NCI-H1417 treated with DMSO at 0.1 percent for 48 hours (cell line): ENCODE measurements at regions not wholly inside any gene's neighbourhood (a gene's known extent, or its start where the extent isn't known, plus 50 kb on each side); places are given as distances from the start of the nearest gene placed in this dataset.

Experiments used
- DNase-seq: peaks from one replicate; lab custom pipeline; 2025; lab: John Stamatoyannopoulos, UW

DNA sequence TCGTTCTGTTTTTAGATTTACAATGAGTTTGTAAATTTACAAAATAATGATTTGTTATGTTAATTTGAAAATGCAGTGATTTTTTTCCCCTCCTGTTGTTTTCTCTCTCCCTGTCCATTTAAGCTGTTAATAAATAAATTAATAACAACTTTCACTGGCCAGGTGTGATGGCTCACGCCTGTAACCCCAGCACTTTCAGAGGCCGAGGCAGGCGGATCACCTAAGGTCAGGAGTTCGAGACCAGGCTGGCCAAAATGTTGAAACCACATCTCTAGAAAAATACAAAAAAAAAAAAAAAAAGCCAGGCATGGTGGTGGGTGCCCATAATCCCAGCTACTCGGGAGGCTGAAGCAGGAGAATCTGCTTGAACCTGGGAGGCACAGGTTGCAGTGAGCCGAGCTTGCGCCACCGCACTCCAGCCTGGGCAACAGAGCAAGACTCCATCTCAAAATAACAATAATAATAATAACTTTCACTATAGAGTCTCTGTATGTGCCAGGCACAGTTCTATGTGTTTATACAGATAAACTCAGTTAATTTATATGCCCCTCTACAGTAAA lies 229.2 kb upstream of the ARGLU1 start:
- no peak for DNase-seq

DNA sequence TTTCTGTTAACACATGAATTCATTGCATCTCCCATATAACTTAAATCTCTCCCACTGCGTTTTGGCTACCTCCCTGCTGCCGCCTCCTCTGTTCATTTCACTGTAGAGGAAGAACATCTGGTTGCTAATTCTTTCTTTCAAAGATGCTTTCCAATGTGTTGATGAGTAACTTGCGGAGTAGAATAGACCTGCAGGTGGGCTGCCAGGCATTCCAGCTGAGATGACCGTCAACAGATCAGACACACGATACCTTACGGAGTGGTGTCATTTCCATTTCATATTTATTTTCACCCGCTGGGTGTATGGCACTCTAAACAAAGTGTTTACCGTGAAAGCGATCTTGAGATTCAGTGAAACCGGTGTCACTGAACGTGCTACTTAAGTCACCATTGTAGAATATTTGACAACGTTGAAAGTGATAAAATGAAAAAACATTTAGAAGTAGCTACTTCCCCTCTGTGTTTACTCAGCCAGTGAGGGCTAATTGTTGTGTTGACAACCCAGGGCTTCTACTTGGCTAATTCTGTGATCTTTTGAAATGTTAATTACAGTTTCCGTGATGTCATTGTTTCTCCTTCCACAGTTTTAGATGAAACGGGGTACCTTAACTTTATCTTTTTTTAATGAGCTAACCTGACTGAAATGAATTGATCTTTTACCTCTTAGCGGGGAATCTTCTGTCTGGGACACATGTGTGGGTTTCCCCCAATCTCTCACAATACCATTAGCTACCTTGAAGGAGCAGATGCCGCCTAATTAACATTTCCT lies 228.5 kb upstream of the ARGLU1 start:
- peak; percentile 5 for DNase-seq

DNA sequence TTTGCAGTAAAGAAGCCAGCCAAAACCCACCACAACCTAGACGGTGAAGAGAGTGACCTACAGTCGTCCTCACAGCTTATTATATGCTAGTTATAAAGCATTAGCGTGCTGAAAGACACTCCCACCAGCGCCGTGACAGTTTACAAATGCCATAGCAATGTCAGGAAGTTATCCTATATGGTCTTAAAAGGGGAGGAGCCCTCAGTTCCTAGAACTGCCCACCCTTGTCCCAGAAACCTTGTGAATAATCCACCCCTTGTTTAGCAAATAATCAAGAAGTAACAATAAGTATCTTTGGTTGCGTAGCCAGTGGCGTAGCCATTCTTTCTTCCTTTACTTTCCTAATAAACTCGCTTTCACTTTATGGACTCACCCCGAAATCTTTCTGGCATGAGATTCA lies 227.9 kb upstream of the ARGLU1 start:
- no peak for DNase-seq

DNA sequence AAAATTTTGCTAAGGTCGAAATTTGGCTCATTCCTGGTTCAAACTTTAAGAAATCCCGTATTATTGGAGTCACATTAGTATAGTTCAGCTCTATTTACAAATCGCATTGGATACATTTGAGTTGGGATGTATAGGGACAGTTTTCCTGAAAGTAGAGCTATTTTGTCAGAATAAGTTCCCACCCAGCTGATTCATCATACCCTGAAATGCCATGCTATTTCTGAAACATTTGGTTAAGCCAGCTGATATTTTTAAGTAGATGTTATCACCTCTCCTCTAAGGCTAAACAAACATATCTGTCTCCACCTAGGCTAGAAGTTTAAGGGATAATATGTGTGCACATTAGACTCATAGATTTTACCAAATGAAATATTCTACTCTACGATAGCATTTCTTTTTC lies 226.2 kb upstream of the ARGLU1 start:
- DNase-seq, result no peak

DNA sequence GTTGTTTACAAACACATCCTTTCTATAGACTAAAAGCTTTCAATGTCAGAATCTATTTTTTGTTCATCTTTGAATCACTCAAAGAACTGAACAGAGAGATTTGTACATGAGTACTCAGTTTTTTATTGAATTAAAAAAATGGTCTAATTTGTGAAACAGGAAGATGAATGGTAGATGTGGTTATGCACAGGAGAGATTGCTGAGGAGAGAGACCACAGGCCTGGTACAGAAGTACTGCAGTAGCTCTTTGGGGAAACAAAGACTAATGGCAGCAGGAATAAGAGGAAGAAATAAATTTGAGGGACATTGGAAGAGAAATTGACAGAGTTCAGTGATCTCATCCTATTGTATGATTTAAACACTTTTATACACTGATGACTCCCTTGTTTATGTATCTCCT lies 222.0 kb upstream of the ARGLU1 start:
- no peak for DNase-seq

GRCh38 chr13:106786006-106786563 lies 218.1 kb upstream of the ARGLU1 start:
- no peak for DNase-seq

GRCh38 chr13:106774621-106775020 lies 206.7 kb upstream of the ARGLU1 start:
- DNase-seq, result no peak

- no peak for DNase-seq
These were observed 204.2 kb upstream of the ARGLU1 start for GRCh38 chr13:106772006-106772601.

- DNase-seq, result no peak
These were observed 201.1 kb upstream of the ARGLU1 start for GRCh38 chr13:106768991-106769390.

GRCh38 chr13:106762708-106763107 lies 194.8 kb upstream of the ARGLU1 start:
- no peak for DNase-seq

- no peak for DNase-seq
These were observed 188.5 kb upstream of the ARGLU1 start for GRCh38 chr13:106756446-106756845.

- DNase-seq, result no peak
These were observed 187.6 kb upstream of the ARGLU1 start for GRCh38 chr13:106755542-106755941.

GRCh38 chr13:106753251-106753650 lies 185.3 kb upstream of the ARGLU1 start:
- DNase-seq, result no peak

GRCh38 chr13:106752584-106753170 lies 184.7 kb upstream of the ARGLU1 start:
- DNase-seq, result no peak

DNA sequence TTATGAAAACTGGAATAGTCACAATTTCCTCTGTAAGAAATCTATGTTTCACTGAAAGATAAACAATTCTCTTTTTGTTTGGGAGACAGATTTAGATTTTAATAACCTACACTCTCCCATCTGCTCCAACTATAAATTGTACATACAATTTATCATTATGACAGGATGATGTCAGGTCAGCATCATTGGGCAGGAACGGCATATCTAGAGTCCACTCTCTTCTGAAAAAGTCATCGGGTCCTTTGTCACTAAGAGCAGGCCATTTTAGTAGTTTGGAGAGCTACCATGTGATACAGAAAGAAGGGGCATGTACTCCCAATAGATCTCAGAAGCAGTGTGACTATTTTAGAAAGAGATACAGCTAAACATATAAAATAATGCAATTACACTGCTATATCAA lies 180.8 kb upstream of the ARGLU1 start:
- DNase-seq, result no peak

DNA sequence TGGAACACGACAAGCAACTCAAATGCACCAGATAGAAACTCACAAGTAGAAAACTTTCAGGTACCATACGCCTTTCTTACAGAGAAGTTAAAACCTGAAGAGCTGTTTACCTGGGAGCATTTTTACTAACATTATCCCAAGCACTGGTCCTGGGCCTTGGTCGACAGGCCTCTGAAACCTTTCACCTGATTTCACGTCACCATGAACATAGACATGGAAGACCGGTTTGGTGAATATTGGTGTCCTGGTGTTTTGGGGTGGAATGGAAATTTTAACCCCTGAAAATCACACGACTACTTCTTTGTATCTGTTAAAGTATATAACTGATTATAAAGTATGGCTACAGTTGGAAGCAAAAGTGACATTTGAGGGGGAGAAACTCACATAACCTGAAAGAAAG lies 176.6 kb upstream of the ARGLU1 start:
- DNase-seq, result no peak

DNA sequence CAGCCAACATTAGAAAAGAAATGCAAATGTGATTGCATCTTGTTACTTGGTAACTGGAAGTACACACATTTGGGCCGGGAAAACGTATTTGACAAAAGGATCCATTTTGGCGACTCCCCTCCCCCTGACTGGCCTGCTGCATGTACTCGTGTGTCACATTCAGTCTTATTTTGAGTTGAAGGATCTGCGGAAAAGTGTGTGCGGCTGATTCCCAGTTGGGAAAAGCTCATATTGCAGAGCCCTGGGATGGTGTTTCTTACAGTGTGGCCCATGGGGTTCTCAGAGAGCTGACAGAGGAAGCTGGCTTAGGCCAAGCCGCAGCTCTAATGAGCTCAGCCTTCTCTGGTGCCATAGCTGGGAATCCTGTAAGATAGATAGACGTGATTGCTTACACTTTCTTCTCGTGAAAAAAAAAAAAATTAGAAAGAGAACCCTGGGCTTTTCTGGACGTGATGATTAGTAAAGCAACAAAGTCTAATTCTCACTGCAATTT lies 170.3 kb upstream of the ARGLU1 start:
- no peak for DNase-seq

GRCh38 chr13:106736941-106737340 lies 169.0 kb upstream of the ARGLU1 start:
- no peak for DNase-seq

DNA sequence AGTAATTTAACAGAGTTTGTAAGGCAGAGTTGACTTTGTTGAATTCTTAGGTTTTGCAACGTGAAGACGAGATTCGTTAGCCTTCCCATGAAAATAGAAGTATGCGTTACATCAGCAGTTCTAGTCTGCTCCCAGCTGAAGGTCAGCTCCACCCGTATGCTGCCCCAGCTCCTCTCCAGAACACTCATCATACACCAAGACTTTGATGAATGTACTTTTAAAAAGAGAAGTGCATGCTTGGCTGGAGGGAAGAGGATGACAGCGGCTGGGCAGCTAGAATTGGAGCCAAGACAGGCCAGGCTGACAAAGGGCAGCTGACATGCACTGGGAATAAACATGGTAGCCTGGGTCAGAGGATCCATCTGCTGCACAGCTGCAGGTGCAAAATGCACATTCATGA lies 166.3 kb upstream of the ARGLU1 start:
- DNase-seq, result no peak

DNA sequence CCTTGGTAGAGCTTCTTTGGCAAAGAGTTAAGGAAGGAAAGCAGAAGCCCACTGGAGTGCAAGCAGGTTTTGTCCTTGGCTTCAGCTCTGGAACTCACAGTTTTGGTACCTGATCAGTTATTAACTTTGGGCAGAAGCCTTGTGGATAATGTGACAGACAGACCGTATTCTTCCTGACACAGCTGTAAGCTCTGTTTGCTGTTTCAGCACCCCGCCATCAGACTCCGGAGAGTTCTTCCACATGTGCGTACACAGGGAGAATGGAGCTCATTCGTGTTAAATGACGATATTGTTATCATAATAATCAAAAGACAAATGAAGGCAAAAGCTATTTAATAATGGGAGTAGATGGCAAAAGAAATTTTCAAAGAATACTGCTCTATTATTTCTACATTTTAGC lies 155.1 kb upstream of the ARGLU1 start:
- DNase-seq, result no peak

- no peak for DNase-seq
These were observed 154.7 kb upstream of the ARGLU1 start for GRCh38 chr13:106722620-106723019.

DNA sequence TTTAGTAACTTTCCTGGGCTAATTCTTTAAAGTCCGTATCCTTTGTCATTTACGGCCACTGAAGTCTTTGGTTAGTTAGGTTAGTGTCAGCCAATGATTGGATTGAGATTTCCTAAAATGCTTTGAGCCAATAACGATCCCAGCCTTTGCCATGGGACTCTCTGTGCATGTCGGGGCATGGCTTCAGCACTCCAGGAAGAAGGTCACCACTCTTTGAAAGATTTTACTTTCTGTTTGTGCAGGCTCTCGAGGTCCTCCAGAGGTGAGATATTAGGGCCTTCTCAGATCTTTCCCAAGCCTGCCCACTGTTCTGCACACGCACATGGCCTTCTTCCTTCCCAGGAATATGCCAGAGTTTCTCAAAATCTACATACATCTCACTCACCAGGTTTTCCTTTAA lies 153.7 kb upstream of the ARGLU1 start:
- no peak for DNase-seq
